Bronchial epithelial cell (primary cell): ENCODE measurements at regions not wholly inside any gene's neighbourhood (a gene's known extent, or its start where the extent isn't known, plus 50 kb on each side); places are given as distances from the start of the nearest gene placed in this dataset.
"Not testable (repeated sequence)": the region's sequence is repeated elsewhere in the genome, so short reads cannot be mapped to it uniquely, and the experiment has no call there.

ENCODE experiments used
- DNase-seq: peaks from one replicate; pipeline ENCODE4 v3.0.0-alpha.2; 2010; ENCODE audit warnings: low read depth
- FAIRE-seq: peaks from 2 replicates; lab custom pipeline; 2011; peaks lifted over from hg19 to GRCh38; lab: Jason Lieb, UNC
- H3K27me3 ChIP-seq: 2 replicates; pipeline ENCODE4 v1.5.1; 2011; ENCODE audit warnings: low read length; ENCODE audit not compliant: control insufficient read depth, insufficient read depth
- H3K36me3 ChIP-seq: 2 replicates; pipeline ENCODE4 v1.5.1; 2011; ENCODE audit warnings: low read length; ENCODE audit not compliant: control insufficient read depth, insufficient read depth
- H3K4me3 ChIP-seq: 2 replicates; pipeline ENCODE4 v1.5.1; 2011; ENCODE audit warnings: mild to moderate bottlenecking, low read depth, low read length, control low read depth
- TF ChIP-seq, protein P1 (sequence below): IDR thresholded peaks from 2 replicates; pipeline ENCODE4 v1.5.1; 2011; ENCODE audit warnings: mild to moderate bottlenecking, moderate library complexity, low read length, control low read depth, inconsistent platforms; ENCODE audit not compliant: insufficient read depth, severe bottlenecking

DNA sequence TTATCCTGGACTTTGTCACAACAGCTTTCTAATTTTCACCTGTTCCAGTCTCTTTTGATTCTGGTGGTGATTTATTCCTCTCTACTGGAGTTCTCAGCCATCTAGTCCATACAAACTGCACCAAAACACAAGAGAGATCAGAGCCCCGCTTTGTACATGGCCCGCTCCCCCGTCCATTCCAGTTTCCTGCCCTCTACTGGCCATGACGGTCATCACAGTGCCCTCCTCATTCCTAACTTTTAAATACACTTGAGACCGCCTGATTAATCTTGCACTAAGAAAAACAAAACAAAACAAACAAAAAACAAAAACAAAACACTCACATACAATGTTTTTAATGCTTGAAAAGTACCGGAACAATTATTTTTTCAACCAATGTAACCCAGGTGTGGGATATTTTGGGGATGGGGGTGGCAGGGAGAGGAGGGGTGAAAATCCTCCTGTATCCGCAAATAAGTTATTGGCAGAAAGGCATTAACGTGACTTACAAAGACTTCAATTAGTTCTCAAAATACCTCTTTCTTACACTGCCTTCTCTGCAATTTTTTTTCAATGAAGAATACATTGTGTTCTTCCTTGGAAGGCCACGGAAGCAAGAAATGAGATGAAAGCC lies 84.8 kb upstream of the PAM start:
- FAIRE-seq, result no peak
- no peak for DNase-seq
- H3K36me3 ChIP-seq, result no peaks in the 10 kb centered on the region
- H3K27me3 ChIP-seq, result no peaks in the 10 kb centered on the region
- H3K4me3 ChIP-seq, result no peak overlapping the region
- TF ChIP-seq, protein P1, sequence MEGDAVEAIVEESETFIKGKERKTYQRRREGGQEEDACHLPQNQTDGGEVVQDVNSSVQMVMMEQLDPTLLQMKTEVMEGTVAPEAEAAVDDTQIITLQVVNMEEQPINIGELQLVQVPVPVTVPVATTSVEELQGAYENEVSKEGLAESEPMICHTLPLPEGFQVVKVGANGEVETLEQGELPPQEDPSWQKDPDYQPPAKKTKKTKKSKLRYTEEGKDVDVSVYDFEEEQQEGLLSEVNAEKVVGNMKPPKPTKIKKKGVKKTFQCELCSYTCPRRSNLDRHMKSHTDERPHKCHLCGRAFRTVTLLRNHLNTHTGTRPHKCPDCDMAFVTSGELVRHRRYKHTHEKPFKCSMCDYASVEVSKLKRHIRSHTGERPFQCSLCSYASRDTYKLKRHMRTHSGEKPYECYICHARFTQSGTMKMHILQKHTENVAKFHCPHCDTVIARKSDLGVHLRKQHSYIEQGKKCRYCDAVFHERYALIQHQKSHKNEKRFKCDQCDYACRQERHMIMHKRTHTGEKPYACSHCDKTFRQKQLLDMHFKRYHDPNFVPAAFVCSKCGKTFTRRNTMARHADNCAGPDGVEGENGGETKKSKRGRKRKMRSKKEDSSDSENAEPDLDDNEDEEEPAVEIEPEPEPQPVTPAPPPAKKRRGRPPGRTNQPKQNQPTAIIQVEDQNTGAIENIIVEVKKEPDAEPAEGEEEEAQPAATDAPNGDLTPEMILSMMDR, result peak; percentile 35

DNA sequence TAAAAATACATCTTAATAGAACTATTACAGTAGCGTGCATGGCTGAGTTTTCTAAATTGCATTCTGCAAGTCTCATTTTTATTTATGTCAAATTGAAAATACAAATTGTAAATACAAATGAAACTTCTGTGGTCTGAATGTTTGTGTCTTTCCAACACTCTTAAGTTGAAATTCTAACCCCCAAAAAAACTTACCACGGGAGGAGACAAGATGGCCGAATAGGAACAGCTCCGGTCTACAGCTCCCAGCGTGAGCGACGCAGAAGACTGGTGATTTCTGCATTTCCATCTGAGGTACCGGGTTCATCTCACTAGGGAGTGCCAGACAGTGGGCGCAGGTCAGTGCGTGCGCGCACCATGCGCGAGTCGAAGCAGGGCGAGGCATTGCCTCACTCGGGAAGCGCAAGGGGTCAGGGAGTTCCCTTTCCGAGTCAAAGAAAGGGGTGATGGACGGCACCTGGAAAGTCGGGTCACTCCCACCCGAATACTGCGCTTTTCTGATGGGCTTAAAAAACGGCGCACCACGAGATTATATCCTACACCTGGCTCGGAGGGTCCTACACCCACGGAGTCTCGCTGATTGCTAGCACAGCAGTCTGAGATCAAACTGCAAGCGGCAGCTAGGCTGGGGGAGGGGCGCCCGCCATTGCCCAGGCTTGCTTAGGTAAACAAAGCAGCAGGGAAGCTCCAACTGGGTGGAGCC lies 83.9 kb upstream of the PAM start:
- H3K4me3 ChIP-seq, H3K36me3 ChIP-seq, DNase-seq, FAIRE-seq, H3K27me3 ChIP-seq: not testable (repeated sequence)

DNA sequence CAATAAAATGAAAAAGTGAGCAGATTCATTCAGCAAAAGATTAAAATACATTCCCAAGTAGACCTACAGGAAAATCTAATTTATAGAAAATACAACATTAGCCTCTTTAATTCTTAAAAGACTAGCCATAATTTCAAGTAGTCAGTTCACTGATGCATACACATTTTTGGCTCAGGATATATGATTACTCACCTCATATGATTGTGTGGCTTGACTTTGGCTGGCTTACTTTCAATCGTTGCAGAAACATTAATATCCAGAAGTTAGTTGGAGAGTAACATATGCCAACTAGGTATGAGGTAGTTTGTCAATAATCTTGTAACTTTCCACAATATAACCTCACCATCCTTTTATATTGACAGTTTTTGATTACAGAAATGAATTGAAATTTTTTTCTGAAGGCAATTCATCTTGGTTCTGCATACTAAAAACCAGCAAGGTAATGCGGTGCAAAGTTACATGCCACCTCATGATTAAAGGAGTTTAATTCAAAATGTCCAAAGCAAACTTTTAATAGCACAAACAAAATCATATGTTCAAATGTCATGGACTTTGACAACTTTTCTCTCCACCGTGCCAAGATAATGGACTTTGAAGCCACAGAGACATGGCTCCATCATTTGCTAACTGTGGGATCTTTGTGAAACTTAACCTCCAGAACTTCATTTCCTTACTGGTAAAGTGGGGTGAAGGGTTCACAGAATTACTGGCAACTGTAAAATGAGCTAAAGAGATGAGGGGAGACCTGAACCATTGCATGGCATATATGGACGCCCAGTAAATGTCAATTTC lies 76.6 kb upstream of the PAM start:
- DNase-seq (peak; percentile 46), FAIRE-seq (no peak)
- TF ChIP-seq, protein P1, result no peak
- Histone ChIP-seq H3K36me3 (no peaks in the 10 kb centered on the region), H3K27me3 (no peaks in the 10 kb centered on the region), H3K4me3 (no peak overlapping the region)

DNA sequence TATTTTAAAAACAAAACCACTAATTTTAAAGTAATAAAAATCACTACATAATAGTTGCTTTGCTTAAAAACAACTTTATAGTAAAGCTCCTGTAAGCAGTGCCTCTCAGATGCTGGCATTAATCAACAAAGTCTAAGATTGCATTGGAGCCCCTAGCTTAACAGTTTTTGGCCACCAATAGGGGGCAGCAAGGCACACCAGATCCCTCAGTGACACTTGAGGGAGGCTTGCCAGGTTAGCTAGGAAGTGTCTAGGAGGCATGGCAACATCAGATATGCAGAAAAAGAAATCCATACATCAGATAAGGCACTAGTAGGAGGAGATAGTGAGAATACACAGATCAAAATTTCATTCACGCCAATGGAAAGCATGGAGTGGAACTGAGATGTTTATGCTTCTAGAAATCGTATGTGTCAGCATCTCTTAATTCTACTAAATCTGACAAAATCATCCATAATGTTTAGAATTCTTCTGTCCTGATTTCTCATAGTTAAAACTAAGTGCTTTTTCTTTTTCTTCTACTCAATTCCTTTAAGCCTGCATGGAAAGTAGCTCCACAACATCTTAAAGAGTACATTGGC lies 73.6 kb upstream of the PAM start:
- DNase-seq (peak; percentile 60), FAIRE-seq (no peak)
- Histone ChIP-seq H3K27me3 (no peaks in the 10 kb centered on the region), H3K36me3 (no peaks in the 10 kb centered on the region), H3K4me3 (no peak overlapping the region)
- TF ChIP-seq, protein P1, result peak; percentile 82

DNA sequence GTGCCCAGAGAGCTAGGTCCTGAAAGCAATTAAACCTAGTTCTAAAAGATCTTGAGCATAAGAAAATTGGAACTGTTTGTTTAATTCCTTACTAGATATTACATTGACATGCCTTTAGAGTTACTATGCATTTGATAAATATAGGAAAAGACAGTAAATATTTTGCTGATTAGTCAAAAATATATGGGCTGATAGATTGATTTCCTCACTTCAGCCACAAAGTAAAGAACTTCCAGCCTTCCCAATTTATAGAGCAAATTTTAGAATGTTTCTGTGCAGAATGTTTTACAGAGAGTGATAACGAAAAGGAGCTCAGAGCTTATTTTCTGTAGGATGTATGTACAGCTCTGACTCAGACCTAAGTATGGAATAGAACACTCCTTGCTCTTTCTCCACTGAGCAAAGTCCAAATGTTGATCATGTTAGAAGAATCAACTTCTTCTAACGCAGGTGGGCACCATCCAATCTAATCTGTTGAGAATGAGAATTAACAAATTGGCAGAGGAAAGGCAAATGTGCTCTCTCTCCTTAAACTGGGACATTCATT lies 72.9 kb upstream of the PAM start:
- DNase-seq, result no peak
- Histone ChIP-seq H3K36me3 (no peaks in the 10 kb centered on the region), H3K4me3 (no peak overlapping the region), H3K27me3 (no peaks in the 10 kb centered on the region)
- TF ChIP-seq, protein P1, result no peak
- no peak for FAIRE-seq

DNA sequence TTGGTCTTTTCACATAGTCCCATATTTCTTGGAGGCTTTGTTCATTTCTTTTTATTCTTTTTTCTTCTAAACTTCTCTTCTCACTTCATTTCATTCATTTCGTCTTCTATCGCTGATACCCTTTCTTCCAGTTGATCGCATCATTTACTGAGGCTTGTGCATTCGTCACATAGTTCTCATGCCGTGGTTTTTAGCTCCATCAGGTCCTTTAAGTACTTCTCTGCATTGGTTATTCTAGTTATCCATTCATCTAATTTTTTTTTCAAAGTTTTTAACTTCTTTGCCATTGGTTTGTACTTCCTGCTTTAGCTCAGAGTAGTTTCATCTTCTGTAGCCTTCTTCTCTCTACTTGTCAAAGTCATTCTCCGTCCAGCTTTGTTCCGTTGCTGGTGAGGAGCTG lies 67.0 kb upstream of the PAM start:
- FAIRE-seq, H3K4me3 ChIP-seq, DNase-seq, H3K36me3 ChIP-seq, H3K27me3 ChIP-seq: not testable (repeated sequence)

DNA sequence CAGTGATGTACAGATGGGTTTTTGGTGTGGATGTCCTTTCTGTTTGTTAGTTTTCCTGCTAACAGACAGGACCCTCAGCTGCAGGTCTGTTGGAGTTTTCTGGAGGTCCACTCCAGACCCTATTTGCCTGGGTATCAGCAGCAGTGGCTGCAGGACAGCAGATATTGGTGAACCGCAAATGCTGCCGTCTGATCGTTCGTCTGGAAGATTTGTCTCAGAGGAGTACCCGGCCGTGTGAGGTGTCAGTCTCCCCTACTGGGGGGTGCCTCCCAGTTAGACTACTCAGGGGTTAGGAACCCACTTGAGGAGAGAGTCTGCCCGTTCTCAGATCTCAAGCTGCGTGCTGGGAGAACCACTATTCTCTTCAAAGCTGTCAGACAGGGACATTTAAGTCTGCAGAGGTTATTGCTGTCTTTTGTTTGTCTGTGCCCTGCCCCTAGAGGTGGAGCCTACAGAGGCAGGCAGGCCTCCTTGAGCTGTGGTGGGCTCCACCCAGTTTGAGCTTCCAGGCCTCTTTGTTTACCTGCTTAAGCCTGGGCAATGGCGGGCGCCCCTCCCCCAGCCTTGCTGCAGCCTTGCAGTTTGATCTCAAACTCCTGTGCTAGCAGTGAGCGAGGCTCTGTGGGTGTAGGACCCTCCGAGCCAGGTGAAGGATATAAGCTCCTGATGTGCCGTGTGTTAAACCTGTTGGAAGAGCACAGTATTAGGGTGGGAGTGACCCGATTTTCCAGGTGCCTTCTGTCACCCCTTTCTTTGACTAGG lies 66.3 kb upstream of the PAM start:
- not testable (repeated sequence) for H3K27me3 ChIP-seq, FAIRE-seq, H3K36me3 ChIP-seq, DNase-seq, H3K4me3 ChIP-seq
